Mesodermal cell (in vitro differentiated cells): ENCODE measurements at regions not wholly inside any gene's neighbourhood (a gene's known extent, or its start where the extent isn't known, plus 50 kb on each side); places are given as distances from the start of the nearest gene placed in this dataset.
A peak's percentile ranks its signal among the peaks of the same experiment; 100 is the strongest.
"Not testable (repeated sequence)": the region's sequence is repeated elsewhere in the genome, so short reads cannot be mapped to it uniquely, and the experiment has no call there.

ENCODE experiments used
- H3K27ac ChIP-seq: 2 replicates; pipeline ENCODE4 v1.7.0; 2013; ENCODE audit warnings: mild to moderate bottlenecking, low read depth, low read length, moderate library complexity; ENCODE audit not compliant: severe bottlenecking
- H3K36me3 ChIP-seq: 2 replicates; pipeline ENCODE4 v1.7.1; 2013; ENCODE audit warnings: mild to moderate bottlenecking, low read length, moderate library complexity; ENCODE audit not compliant: control insufficient read depth, insufficient read depth
- H3K4me1 ChIP-seq: one replicate; pipeline ENCODE4 v1.7.1; 2013; ENCODE audit warnings: mild to moderate bottlenecking, low read length; ENCODE audit not compliant: insufficient read depth, control insufficient read depth, poor library complexity, severe bottlenecking
- H3K4me3 ChIP-seq: 2 replicates; pipeline ENCODE4 v1.7.0; 2013; ENCODE audit warnings: low read length, control low read depth, mild to moderate bottlenecking; ENCODE audit not compliant: insufficient read depth, poor library complexity, severe bottlenecking; ENCODE audit errors: extremely low read depth
- H3K9me3 ChIP-seq: 2 replicates; pipeline ENCODE4 v1.7.1; 2013; ENCODE audit warnings: mild to moderate bottlenecking, low read length, moderate library complexity; ENCODE audit not compliant: control insufficient read depth
- WGBS, 2 experiments: methylation state at CpG; one replicate each; pipeline ENCODE4 v1.1.5; 2013; ENCODE audit warnings: missing lambda C conversion rate in 2 of 2; ENCODE audit not compliant: insufficient coverage in 2 of 2; 5-methylcytosine and 5-hydroxymethylcytosine counted together

- WGBS, 2 experiments, result no CpG with 5 or more reads among the region's 1 CpG
- Histone ChIP-seq H3K9me3 (no peaks in the 10 kb centered on the region), H3K4me1 (no peaks in the 10 kb centered on the region), H3K36me3 (no peaks in the 10 kb centered on the region), H3K4me3 (no peak overlapping the region), H3K27ac (no peak overlapping the region)
Measured at GRCh38 chr13:86920961-86921360, 750.2 kb upstream of the SLITRK5 start.

GRCh38 chr13:86922936-86923335 lies 748.2 kb upstream of the SLITRK5 start:
- no peaks in the 10 kb centered on the region for H3K4me1 ChIP-seq
- 46 to 66% methylated on average over 3 to 4 of the region's 5 CpGs for WGBS, 2 experiments
- no peaks in the 10 kb centered on the region for H3K36me3 ChIP-seq
- H3K9me3 ChIP-seq, result peaks cover 7% of the 10 kb centered on the region
- no peak overlapping the region for H3K27ac ChIP-seq
- H3K4me3 ChIP-seq, result no peak overlapping the region

GRCh38 chr13:86926916-86927315 lies 744.3 kb upstream of the SLITRK5 start:
- H3K4me3 ChIP-seq, H3K36me3 ChIP-seq: not testable (repeated sequence)
- 90% methylated on average over 2 of the region's 3 CpGs; no CpG with 5 or more reads in 1 of the 2 experiments for WGBS, 2 experiments

GRCh38 chr13:86932776-86933334 lies 738.3 kb upstream of the SLITRK5 start:
- Histone ChIP-seq H3K4me1 (peaks cover 4% of the 10 kb centered on the region), H3K36me3 (no peaks in the 10 kb centered on the region), H3K27ac (peak overlapping the region; percentile 68), H3K9me3 (no peaks in the 10 kb centered on the region), H3K4me3 (no peak overlapping the region)
- 0 to 9% methylated on average over 2 to 3 of the region's 3 CpGs for WGBS, 2 experiments

More at GRCh38 chr13:86926916-86927315, 744.3 kb upstream of the SLITRK5 start:
- not testable (repeated sequence) for H3K9me3 ChIP-seq, H3K4me1 ChIP-seq, H3K27ac ChIP-seq

- H3K4me1 ChIP-seq, result peaks cover 4% of the 10 kb centered on the region
- H3K9me3 ChIP-seq, result no peaks in the 10 kb centered on the region
- peak overlapping the region; percentile 12 for H3K27ac ChIP-seq
- WGBS, 2 experiments, result 39 to 83% methylated on average over 2 of the region's 3 CpGs
- H3K36me3 ChIP-seq, result no peaks in the 10 kb centered on the region
- H3K4me3 ChIP-seq, result no peak overlapping the region
Measured at GRCh38 chr13:86933676-86934075, 737.5 kb upstream of the SLITRK5 start.

GRCh38 chr13:86937316-86937715 lies 733.9 kb upstream of the SLITRK5 start:
- Histone ChIP-seq H3K9me3 (no peaks in the 10 kb centered on the region), H3K4me3 (no peak overlapping the region), H3K4me1 (peaks cover 4% of the 10 kb centered on the region), H3K36me3 (no peaks in the 10 kb centered on the region), H3K27ac (no peak overlapping the region)
- no CpG with 5 or more reads among the region's 2 CpGs for WGBS, 2 experiments

GRCh38 chr13:86945584-86945983 lies 725.6 kb upstream of the SLITRK5 start:
- H3K9me3 ChIP-seq, result no peaks in the 10 kb centered on the region
- H3K27ac ChIP-seq, result no peak overlapping the region
- no peaks in the 10 kb centered on the region for H3K36me3 ChIP-seq
- WGBS, 2 experiments, result 80% methylated on average over 1 of the region's 2 CpGs; no CpG with 5 or more reads in 1 of the 2 experiments
- no peak overlapping the region for H3K4me3 ChIP-seq
- H3K4me1 ChIP-seq, result no peaks in the 10 kb centered on the region

GRCh38 chr13:86946734-86947133 lies 724.4 kb upstream of the SLITRK5 start:
- H3K36me3 ChIP-seq, result no peaks in the 10 kb centered on the region
- no peak overlapping the region for H3K4me3 ChIP-seq
- H3K4me1 ChIP-seq, result no peaks in the 10 kb centered on the region
- 96 to 100% methylated on average over 2 of the region's 2 CpGs for WGBS, 2 experiments
- H3K9me3 ChIP-seq, result no peaks in the 10 kb centered on the region
- H3K27ac ChIP-seq, result no peak overlapping the region

- Histone ChIP-seq H3K36me3 (no peaks in the 10 kb centered on the region), H3K27ac (no peak overlapping the region), H3K4me1 (no peaks in the 10 kb centered on the region), H3K9me3 (peaks cover 3% of the 10 kb centered on the region), H3K4me3 (no peak overlapping the region)
- 100% methylated on average over 1 of the region's 1 CpG for WGBS, 2 experiments
Measured at GRCh38 chr13:86954341-86954740, 716.8 kb upstream of the SLITRK5 start.

- Histone ChIP-seq H3K4me1 (no peaks in the 10 kb centered on the region), H3K36me3 (no peaks in the 10 kb centered on the region), H3K9me3 (peaks cover 3% of the 10 kb centered on the region), H3K4me3 (no peak overlapping the region), H3K27ac (no peak overlapping the region)
Measured at GRCh38 chr13:86960876-86961275, 710.3 kb upstream of the SLITRK5 start.

GRCh38 chr13:86974251-86974994 lies 696.7 kb upstream of the SLITRK5 start:
- WGBS, 2 experiments, result 91 to 94% methylated on average over 4 to 6 of the region's 7 CpGs
- no peaks in the 10 kb centered on the region for H3K36me3 ChIP-seq
- no peak overlapping the region for H3K27ac ChIP-seq

More at GRCh38 chr13:86974251-86974994, 696.7 kb upstream of the SLITRK5 start:
- no peaks in the 10 kb centered on the region for H3K9me3 ChIP-seq
- no peaks in the 10 kb centered on the region for H3K4me1 ChIP-seq
- no peak overlapping the region for H3K4me3 ChIP-seq
